ENCODE measurements at regions not wholly inside any gene's neighbourhood (a gene's known extent, or its start where the extent isn't known, plus 50 kb on each side); places are given as distances from the start of the nearest gene placed in this dataset.
"Not testable (repeated sequence)": the region's sequence is repeated elsewhere in the genome, so short reads cannot be mapped to it uniquely, and the experiment has no call there.

GRCh38 chr16:60151987-60152386 lies 1417.9 kb upstream of the GOT2 start:
- Histone ChIP-seq H3K27ac (no peak overlapping the region), H3K4me3 (ENCODE audit: low read depth, low read length) (no peak overlapping the region), H3K9me3 (ENCODE audit: severe bottlenecking) (no peaks in the 10 kb centered on the region), H3K27me3 (ENCODE audit: insufficient read depth, low read depth, severe bottlenecking) (no peaks in the 10 kb centered on the region), H3K36me3 (no peaks in the 10 kb centered on the region)
- no peak for DNase-seq
- no peak for TF ChIP-seq CTCF (IDR thresholded peaks at IDR 0.05; ENCODE audit: low read depth, low read length)

GRCh38 chr16:60150907-60151306 lies 1416.8 kb upstream of the GOT2 start:
- no peak for TF ChIP-seq CTCF (IDR thresholded peaks at IDR 0.05; ENCODE audit: low read depth, low read length)
- Histone ChIP-seq H3K4me3 (ENCODE audit: low read depth, low read length) (no peak overlapping the region), H3K27ac (no peak overlapping the region), H3K9me3 (ENCODE audit: severe bottlenecking) (no peaks in the 10 kb centered on the region), H3K36me3 (no peaks in the 10 kb centered on the region), H3K27me3 (ENCODE audit: insufficient read depth, low read depth, severe bottlenecking) (no peaks in the 10 kb centered on the region)
- no peak for DNase-seq

GRCh38 chr16:60143348-60143705 lies 1409.2 kb upstream of the GOT2 start:
- no peaks in the 10 kb centered on the region for H3K36me3 ChIP-seq
- H3K4me3 ChIP-seq (ENCODE audit: low read depth, low read length), result no peak overlapping the region
- no peak overlapping the region for H3K27ac ChIP-seq
- no peaks in the 10 kb centered on the region for H3K27me3 ChIP-seq (ENCODE audit: insufficient read depth, low read depth, severe bottlenecking)
- H3K9me3 ChIP-seq (ENCODE audit: severe bottlenecking), result no peaks in the 10 kb centered on the region
- TF ChIP-seq CTCF (IDR thresholded peaks at IDR 0.05; ENCODE audit: low read depth, low read length), result no peak
- no peak for DNase-seq

GRCh38 chr16:60142619-60143347 lies 1408.7 kb upstream of the GOT2 start:
- no peak overlapping the region for H3K27ac ChIP-seq
- no peaks in the 10 kb centered on the region for H3K36me3 ChIP-seq
- no peaks in the 10 kb centered on the region for H3K27me3 ChIP-seq (ENCODE audit: insufficient read depth, low read depth, severe bottlenecking)
- H3K4me3 ChIP-seq (ENCODE audit: low read depth, low read length), result no peak overlapping the region
- DNase-seq, result no peak
- peaks cover 2% of the 10 kb centered on the region for H3K9me3 ChIP-seq (ENCODE audit: severe bottlenecking)
- no peak for TF ChIP-seq CTCF (IDR thresholded peaks at IDR 0.05; ENCODE audit: low read depth, low read length)

- TF ChIP-seq CTCF (IDR thresholded peaks at IDR 0.05; ENCODE audit: low read depth, low read length), result no peak
- H3K27me3 ChIP-seq (ENCODE audit: insufficient read depth, low read depth, severe bottlenecking), result no peaks in the 10 kb centered on the region
- DNase-seq, result no peak
- H3K9me3 ChIP-seq (ENCODE audit: severe bottlenecking), result peaks cover 2% of the 10 kb centered on the region
- no peaks in the 10 kb centered on the region for H3K36me3 ChIP-seq
- no peak overlapping the region for H3K27ac ChIP-seq
- H3K4me3 ChIP-seq (ENCODE audit: low read depth, low read length), result no peak overlapping the region
Measured at GRCh38 chr16:60137891-60138290, 1403.8 kb upstream of the GOT2 start.

GRCh38 chr16:60127196-60127595 lies 1393.1 kb upstream of the GOT2 start:
- Histone ChIP-seq H3K27ac (no peak overlapping the region), H3K27me3 (ENCODE audit: insufficient read depth, low read depth, severe bottlenecking) (no peaks in the 10 kb centered on the region), H3K36me3 (no peaks in the 10 kb centered on the region), H3K9me3 (ENCODE audit: severe bottlenecking) (no peaks in the 10 kb centered on the region), H3K4me3 (ENCODE audit: low read depth, low read length) (no peak overlapping the region)
- no peak for DNase-seq
- TF ChIP-seq CTCF (IDR thresholded peaks at IDR 0.05; ENCODE audit: low read depth, low read length), result no peak

- H3K9me3 ChIP-seq (ENCODE audit: severe bottlenecking); DNase-seq; H3K27ac ChIP-seq; H3K4me3 ChIP-seq (ENCODE audit: low read depth, low read length); H3K36me3 ChIP-seq; H3K27me3 ChIP-seq (ENCODE audit: insufficient read depth, low read depth, severe bottlenecking): not testable (repeated sequence)
Measured at GRCh38 chr16:60126115-60126514, 1392.0 kb upstream of the GOT2 start.

Measured in WERI-Rb-1 (cell line).